NCI-H1694 (cell line): ENCODE measurements at regions not wholly inside any gene's neighbourhood (a gene's known extent, or its start where the extent isn't known, plus 50 kb on each side); places are given as distances from the start of the nearest gene placed in this dataset.

Experiments used
- DNase-seq: peaks from one replicate; lab custom pipeline; 2025; lab: John Stamatoyannopoulos, UW

- DNase-seq, result no peak
These were observed 137.0 kb downstream of the PLPP3 start for GRCh38 chr1:56442290-56442877.

GRCh38 chr1:56441601-56442000, 137.8 kb downstream of the PLPP3 start:
- no peak for DNase-seq

GRCh38 chr1:56439610-56440264, 139.6 kb downstream of the PLPP3 start:
- DNase-seq, result no peak

- DNase-seq, result no peak
These were observed 140.3 kb downstream of the PLPP3 start for GRCh38 chr1:56438901-56439551.

- DNase-seq, result no peak
These were observed 141.4 kb downstream of the PLPP3 start for GRCh38 chr1:56437959-56438358.

GRCh38 chr1:56436912-56437417, 142.4 kb downstream of the PLPP3 start:
- DNase-seq, result no peak

- no peak for DNase-seq
These were observed 143.1 kb downstream of the PLPP3 start for GRCh38 chr1:56436296-56436695.

GRCh38 chr1:56435434-56436262, 143.7 kb downstream of the PLPP3 start:
- DNase-seq, result peak; percentile 33

GRCh38 chr1:56434740-56435139, 144.6 kb downstream of the PLPP3 start:
- no peak for DNase-seq

- DNase-seq, result no peak
These were observed 145.3 kb downstream of the PLPP3 start for GRCh38 chr1:56434025-56434424.

GRCh38 chr1:56433056-56433577, 146.2 kb downstream of the PLPP3 start:
- DNase-seq, result no peak

GRCh38 chr1:56432166-56432971, 147.0 kb downstream of the PLPP3 start:
- no peak for DNase-seq

- no peak for DNase-seq
These were observed 149.1 kb downstream of the PLPP3 start for GRCh38 chr1:56430141-56430839.

- DNase-seq, result peak; percentile 13
These were observed 150.1 kb downstream of the PLPP3 start for GRCh38 chr1:56429288-56429687.

- DNase-seq, result no peak
These were observed 152.6 kb downstream of the PLPP3 start for GRCh38 chr1:56426587-56427381.

- DNase-seq, result no peak
These were observed 153.8 kb downstream of the PLPP3 start for GRCh38 chr1:56425494-56426037.

- peak; percentile 76 for DNase-seq
These were observed 154.4 kb downstream of the PLPP3 start for GRCh38 chr1:56424744-56425493.

- DNase-seq, result no peak
These were observed 155.6 kb downstream of the PLPP3 start for GRCh38 chr1:56423716-56424115.

- no peak for DNase-seq
These were observed 161.2 kb downstream of the PLPP3 start for GRCh38 chr1:56418151-56418631.
